OCI-LY1 (cell line): ENCODE measurements at regions not wholly inside any gene's neighbourhood (a gene's known extent, or its start where the extent isn't known, plus 50 kb on each side); places are given as distances from the start of the nearest gene placed in this dataset.

Source experiments
- H2AFZ ChIP-seq: fragments of 200-600 bp; sonication (generic), shearing (Covaris generic); 2 replicates; pipeline ENCODE4 v1.6.0; 2014; ENCODE audit warnings: antibody characterized with exemption, mild to moderate bottlenecking, low read length
- H3F3A ChIP-seq: fragments of 200-600 bp; sonication (generic), shearing (Covaris generic); 2 replicates; pipeline ENCODE4 v1.6.0; 2014; ENCODE audit warnings: mild to moderate bottlenecking, antibody characterized with exemption, low read length, moderate library complexity; ENCODE audit not compliant: insufficient read depth
- H3K27ac ChIP-seq: fragments of 200-600 bp; sonication (generic); 2 replicates; pipeline ENCODE4 v1.5.1; 2014; ENCODE audit warnings: low read length, mixed run types, mild to moderate bottlenecking, low read depth; ENCODE audit not compliant: poor library complexity, severe bottlenecking
- H3K27me3 ChIP-seq: fragments of 200-600 bp; sonication (generic); 2 replicates; pipeline ENCODE4 v1.6.0; 2014; ENCODE audit warnings: antibody characterized with exemption, mild to moderate bottlenecking, low read length, moderate library complexity; ENCODE audit not compliant: insufficient read depth
- H3K36me3 ChIP-seq: fragments of 200-600 bp; sonication (generic); 2 replicates; pipeline ENCODE4 v1.6.1; 2014; ENCODE audit warnings: mild to moderate bottlenecking, antibody characterized with exemption, low read length, moderate library complexity, mixed read lengths; ENCODE audit not compliant: insufficient read depth
- H3K4me1 ChIP-seq: fragments of 200-600 bp; sonication (generic); 2 replicates; pipeline ENCODE4 v1.5.1; 2014; ENCODE audit warnings: mild to moderate bottlenecking, low read length, moderate library complexity; ENCODE audit not compliant: insufficient read depth, severe bottlenecking
- H3K4me2 ChIP-seq: fragments of 200-600 bp; sonication (generic), shearing (Covaris generic); 2 replicates; pipeline ENCODE4 v1.6.1; 2014; ENCODE audit warnings: low read length
- H3K4me3 ChIP-seq: fragments of 200-600 bp; sonication (generic); 2 replicates; pipeline ENCODE4 v1.5.1; 2014; ENCODE audit warnings: low read length, low read depth, mild to moderate bottlenecking, mixed read lengths; ENCODE audit not compliant: poor library complexity, severe bottlenecking
- H3K79me2 ChIP-seq: fragments of 200-600 bp; shearing (Covaris generic); 2 replicates; pipeline ENCODE4 v1.6.1; 2016; ENCODE audit warnings: mixed run types, low read length, mixed read lengths; ENCODE audit not compliant: insufficient read depth
- H3K9ac ChIP-seq: fragments of 200-600 bp; sonication (generic), shearing (Covaris generic); 2 replicates; pipeline ENCODE4 v1.6.1; 2014; ENCODE audit warnings: mild to moderate bottlenecking, low read length, mixed read lengths
- H3K9me2 ChIP-seq: fragments of 200-600 bp; sonication (generic), shearing (Covaris generic); 2 replicates; pipeline ENCODE4 v1.6.1; 2014; ENCODE audit warnings: low read depth, mild to moderate bottlenecking, low read length, mixed read lengths
- H3K9me3 ChIP-seq: fragments of 200-600 bp; shearing (Covaris generic); 2 replicates; pipeline ENCODE4 v1.6.1; 2014; ENCODE audit warnings: low read length, mixed read lengths
- H4K20me1 ChIP-seq: fragments of 200-600 bp; sonication (generic), shearing (Covaris generic); 2 replicates; pipeline ENCODE4 v1.6.0; 2016; ENCODE audit warnings: mild to moderate bottlenecking, low read length; ENCODE audit not compliant: insufficient read depth
- CTCF ChIP-seq: fragments of 200-600 bp; sonication (generic), shearing (Covaris generic); IDR thresholded peaks from 2 replicates; pipeline ENCODE4 v1.5.1; 2017; ENCODE audit warnings: mild to moderate bottlenecking, antibody characterized with exemption, low read length, moderate library complexity, mixed read lengths
- EZH2 ChIP-seq: fragments of 200-600 bp; sonication (generic), shearing (Covaris generic); IDR thresholded peaks from 2 replicates; pipeline ENCODE4 v1.8.0; 2017; ENCODE audit warnings: borderline replicate concordance, mixed run types, mild to moderate bottlenecking, antibody characterized with exemption, low read length, moderate library complexity, mixed read lengths

- no peak overlapping the region for H3K9ac ChIP-seq
- peaks cover 8% of the 10 kb centered on the region for H3K4me1 ChIP-seq
- H2AFZ ChIP-seq, result no peak overlapping the region
- TF ChIP-seq EZH2 (no peak), CTCF (no peak)
- H3K79me2 ChIP-seq, result no peaks in the 10 kb centered on the region
- H3K27me3 ChIP-seq, result peaks cover 12% of the 10 kb centered on the region; the same call in 1 of the 2 replicates
- H3K9me3 ChIP-seq, result no peaks in the 10 kb centered on the region
- no peaks in the 10 kb centered on the region for H4K20me1 ChIP-seq
- H3K27ac ChIP-seq, result no peak overlapping the region
- no peak overlapping the region for H3K4me3 ChIP-seq
- H3K36me3 ChIP-seq, result no peaks in the 10 kb centered on the region
- H3F3A ChIP-seq, result no peaks in the 10 kb centered on the region
- H3K9me2 ChIP-seq, result no peaks in the 10 kb centered on the region
- H3K4me2 ChIP-seq, result no peak overlapping the region
Observed at GRCh38 chr22:48258064-48258701, 1495.7 kb downstream of the TBC1D22A start.

- no peak for TF ChIP-seq CTCF
- no peak for TF ChIP-seq EZH2
- Histone ChIP-seq H3K4me1 (peaks cover 8% of the 10 kb centered on the region), H3K79me2 (no peaks in the 10 kb centered on the region), H3F3A (no peaks in the 10 kb centered on the region), H3K9me3 (no peaks in the 10 kb centered on the region), H3K27ac (no peak overlapping the region), H3K36me3 (no peaks in the 10 kb centered on the region), H3K4me2 (no peak overlapping the region), H2AFZ (no peak overlapping the region), H3K27me3 (peaks cover 12% of the 10 kb centered on the region; the same call in 1 of the 2 replicates), H4K20me1 (no peaks in the 10 kb centered on the region), H3K9me2 (no peaks in the 10 kb centered on the region), H3K4me3 (no peak overlapping the region), H3K9ac (no peak overlapping the region)
Observed at GRCh38 chr22:48257685-48258055, 1495.2 kb downstream of the TBC1D22A start.

- H4K20me1 ChIP-seq, result no peaks in the 10 kb centered on the region
- H3K27ac ChIP-seq, result no peak overlapping the region
- H3K79me2 ChIP-seq, result no peaks in the 10 kb centered on the region
- H3K9me2 ChIP-seq, result no peaks in the 10 kb centered on the region
- H3K36me3 ChIP-seq, result no peaks in the 10 kb centered on the region
- H3K9me3 ChIP-seq, result no peaks in the 10 kb centered on the region
- no peak overlapping the region for H3K9ac ChIP-seq
- H3K4me1 ChIP-seq, result peaks cover 8% of the 10 kb centered on the region
- no peak overlapping the region for H2AFZ ChIP-seq
- peaks cover 12% of the 10 kb centered on the region; the same call in 1 of the 2 replicates for H3K27me3 ChIP-seq
- no peak overlapping the region for H3K4me2 ChIP-seq
- TF ChIP-seq EZH2, result no peak
- TF ChIP-seq CTCF, result no peak
- no peak overlapping the region for H3K4me3 ChIP-seq
- H3F3A ChIP-seq, result no peaks in the 10 kb centered on the region
Observed at GRCh38 chr22:48256776-48257684, 1494.6 kb downstream of the TBC1D22A start.
